ENCODE measurements at regions not wholly inside any gene's neighbourhood (a gene's known extent, or its start where the extent isn't known, plus 50 kb on each side); places are given as distances from the start of the nearest gene placed in this dataset.

DNA sequence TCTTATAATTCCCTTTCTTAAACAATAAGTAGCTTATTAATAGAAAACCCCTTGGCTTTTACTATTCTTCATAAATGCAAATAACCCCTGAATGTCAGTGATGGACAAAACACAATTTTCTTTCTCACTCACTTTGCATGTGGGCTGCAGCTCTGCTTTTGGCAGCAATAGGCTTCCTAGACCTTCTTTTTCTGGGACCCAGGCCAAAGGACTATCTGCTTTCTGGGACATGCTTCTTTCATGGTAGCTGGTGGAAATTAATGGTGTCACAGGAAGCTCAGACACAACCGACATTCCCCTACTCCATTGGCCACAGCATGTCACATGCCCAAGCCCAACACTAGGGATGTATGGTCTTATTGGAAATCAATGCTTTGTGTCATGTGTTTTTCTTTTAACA is 134.3 kb upstream of the MDFIC start:
- no peak for TF ChIP-seq CTCF (IDR thresholded peaks at IDR 0.05; ENCODE audit: low read depth, low read length)

DNA sequence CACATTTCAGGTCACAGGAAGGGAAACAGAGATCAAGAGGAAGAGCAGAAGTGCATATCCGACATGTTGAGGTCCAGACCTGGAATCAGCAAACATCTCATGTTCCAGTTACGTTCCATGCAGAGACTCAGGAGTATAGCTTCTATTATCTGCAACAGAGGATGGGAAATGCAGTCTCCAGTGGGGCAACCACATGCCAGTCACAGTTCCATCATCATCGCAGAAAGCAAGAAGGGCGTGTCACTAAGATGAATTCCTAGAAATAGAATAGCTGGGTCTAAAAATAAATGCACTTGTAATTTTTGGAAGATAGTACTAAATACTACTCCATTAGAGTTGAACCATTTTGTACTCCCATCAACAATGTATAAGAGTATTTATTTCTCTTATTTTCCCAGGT is 133.2 kb upstream of the MDFIC start:
- no peak overlapping the region for H3K4me3 ChIP-seq (ENCODE audit: low read depth, low read length)
- no peak for TF ChIP-seq CTCF (IDR thresholded peaks at IDR 0.05; ENCODE audit: low read depth, low read length)

More for the DNA sequence above, 134.3 kb upstream of the MDFIC start:
- no peak overlapping the region for H3K4me3 ChIP-seq (ENCODE audit: low read depth, low read length)

DNA sequence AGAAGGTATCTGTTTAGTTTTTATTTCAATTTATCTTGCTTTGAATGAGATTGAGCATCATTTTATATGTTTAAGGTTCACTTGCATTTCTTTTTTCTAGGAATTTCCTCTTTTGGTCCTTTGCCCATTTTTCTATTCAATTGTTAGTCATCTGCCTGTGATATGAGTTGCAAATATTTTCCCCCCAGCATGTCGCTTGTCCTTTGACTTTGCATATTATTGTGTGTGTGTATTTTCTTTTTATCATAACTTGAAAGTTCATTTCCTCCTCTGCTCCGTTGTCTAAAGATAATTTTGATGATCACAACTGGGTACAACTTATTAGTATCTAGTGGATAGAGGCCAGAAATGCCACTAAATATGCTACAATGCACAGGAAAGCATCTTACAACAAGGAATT is 132.7 kb upstream of the MDFIC start:
- TF ChIP-seq CTCF (IDR thresholded peaks at IDR 0.05; ENCODE audit: low read depth, low read length): no peak
- H3K4me3 ChIP-seq (ENCODE audit: low read depth, low read length): no peak overlapping the region

- no peak overlapping the region for H3K4me3 ChIP-seq (ENCODE audit: low read depth, low read length)
- no peak for TF ChIP-seq CTCF (IDR thresholded peaks at IDR 0.05; ENCODE audit: low read depth, low read length)
These were observed 132.0 kb upstream of the MDFIC start for GRCh38 chr7:114789871-114790311.

DNA sequence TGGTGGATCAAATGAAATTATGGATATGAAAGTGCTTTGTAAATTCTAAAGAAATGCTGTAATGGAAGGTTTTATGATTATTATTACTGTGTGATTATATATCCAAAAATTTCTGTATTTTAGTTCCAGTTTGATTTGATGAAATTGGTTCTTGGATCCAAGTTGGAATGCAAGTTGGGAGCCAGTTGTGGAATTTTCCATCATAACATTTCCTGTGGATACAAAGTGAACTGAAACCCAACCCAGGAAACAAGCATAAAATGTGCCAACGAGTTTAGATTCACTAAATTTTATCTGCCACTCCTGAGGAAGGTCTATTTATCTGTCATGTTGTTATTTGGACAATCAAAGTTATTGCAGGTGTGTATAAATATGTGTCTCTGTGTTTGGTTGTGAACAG is 131.4 kb upstream of the MDFIC start:
- TF ChIP-seq CTCF (IDR thresholded peaks at IDR 0.05; ENCODE audit: low read depth, low read length): no peak
- H3K4me3 ChIP-seq (ENCODE audit: low read depth, low read length): no peak overlapping the region

DNA sequence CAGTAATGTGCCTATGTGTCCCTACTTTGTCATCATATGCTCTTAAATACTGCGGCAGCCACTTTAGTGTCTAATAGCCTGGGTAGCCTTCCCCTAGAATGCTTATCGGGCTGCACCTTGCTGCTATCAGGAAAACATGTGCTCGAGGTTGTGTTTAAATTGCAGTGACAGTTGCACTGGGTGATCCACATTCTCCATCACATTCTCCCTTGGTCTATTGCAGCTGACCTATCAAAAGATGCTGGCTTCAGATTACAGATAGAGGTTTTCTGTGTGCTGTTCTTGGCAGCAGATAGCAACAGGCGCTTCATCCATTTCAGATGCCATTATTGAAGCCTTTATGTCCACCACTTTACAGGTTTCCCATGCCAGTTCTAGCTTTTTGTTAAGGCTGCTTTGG is 130.1 kb upstream of the MDFIC start:
- TF ChIP-seq CTCF (IDR thresholded peaks at IDR 0.05; ENCODE audit: low read depth, low read length): no peak
- H3K4me3 ChIP-seq (ENCODE audit: low read depth, low read length): no peak overlapping the region

DNA sequence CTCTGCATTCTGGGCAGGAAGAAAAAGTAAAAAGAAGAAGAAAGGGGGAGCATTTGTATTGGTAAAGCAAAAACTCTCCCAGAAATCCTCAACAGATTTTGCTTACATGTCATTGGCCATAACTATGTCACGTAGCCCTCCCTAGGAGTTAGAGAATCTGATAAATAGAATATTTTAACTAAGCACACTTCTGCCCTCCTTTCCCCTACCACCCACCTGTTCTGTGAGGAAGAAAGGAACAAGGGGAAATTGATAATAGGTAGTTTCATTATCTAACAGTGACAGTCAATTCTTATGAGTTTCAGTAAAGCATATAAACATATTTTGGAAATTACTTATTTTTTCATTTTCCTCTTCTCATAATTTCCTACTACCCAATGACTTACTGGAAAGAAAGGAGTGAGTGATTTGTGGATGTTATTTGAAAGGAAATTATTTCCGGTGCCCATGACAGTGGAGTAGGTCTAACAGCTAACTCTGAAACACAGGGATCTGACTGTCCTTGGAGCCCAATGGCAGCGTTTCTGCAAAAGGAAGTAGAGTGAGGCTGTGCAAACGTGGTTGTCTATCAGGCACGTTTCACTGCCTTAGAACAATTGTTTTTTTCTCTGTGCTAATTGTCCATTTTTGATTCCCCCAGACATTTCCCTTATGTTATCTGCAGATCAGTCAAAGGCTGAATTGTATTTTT is 128.6 kb upstream of the MDFIC start:
- no peak overlapping the region for H3K4me3 ChIP-seq (ENCODE audit: low read depth, low read length)
- TF ChIP-seq CTCF (IDR thresholded peaks at IDR 0.05; ENCODE audit: low read depth, low read length): no peak

Data from WI38 (cell line).